GM19452 (cell line): ENCODE measurements at regions not wholly inside any gene's neighbourhood (a gene's known extent, or its start where the extent isn't known, plus 50 kb on each side); places are given as distances from the start of the nearest gene placed in this dataset.

ENCODE experiments used
- ATAC-seq: cut with Tn5 transposase; IDR thresholded peaks from one replicate; pipeline ENCODE4 v1.9.1; 2021; ENCODE audit not compliant: unreplicated experiment

DNA sequence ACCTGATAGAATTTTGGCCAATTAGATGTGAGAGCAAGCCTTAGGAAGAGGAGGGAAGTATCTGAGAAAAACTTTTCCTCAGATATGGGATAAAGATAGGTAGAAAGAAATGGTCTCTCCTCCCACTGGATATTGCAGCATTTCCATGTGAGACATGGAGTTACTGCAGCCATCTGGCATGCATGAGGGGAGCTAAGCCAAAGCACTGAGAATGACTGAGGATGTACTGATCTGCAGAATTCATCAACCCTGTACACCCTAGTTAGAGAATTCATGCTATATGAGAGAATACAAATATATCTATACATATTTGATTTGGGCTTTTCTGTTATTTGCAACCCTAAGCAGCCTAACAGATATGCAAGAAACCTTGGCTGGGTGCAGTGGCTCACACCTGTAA lies 52.5 kb upstream of the RPL34 start:
- ATAC-seq, result no peak

DNA sequence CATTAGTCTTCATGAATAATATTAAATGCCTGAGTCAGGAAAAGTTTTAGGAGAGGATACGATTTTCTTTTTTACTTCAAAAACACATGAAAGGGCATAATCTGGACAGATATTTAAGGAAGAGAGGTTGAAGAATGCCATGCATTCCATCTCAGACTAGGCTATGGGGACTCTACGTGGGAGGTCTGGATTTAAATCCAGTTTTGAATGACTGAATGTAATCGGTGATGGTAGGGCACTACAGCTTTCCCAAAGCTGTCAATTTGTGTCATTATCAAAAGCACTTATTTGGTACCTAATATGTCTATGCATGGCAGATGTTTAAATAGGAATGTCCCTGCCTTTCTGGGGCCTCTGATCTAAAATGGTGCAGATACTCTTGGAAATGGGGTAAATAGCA lies 59.3 kb upstream of the RPL34 start:
- no peak for ATAC-seq

DNA sequence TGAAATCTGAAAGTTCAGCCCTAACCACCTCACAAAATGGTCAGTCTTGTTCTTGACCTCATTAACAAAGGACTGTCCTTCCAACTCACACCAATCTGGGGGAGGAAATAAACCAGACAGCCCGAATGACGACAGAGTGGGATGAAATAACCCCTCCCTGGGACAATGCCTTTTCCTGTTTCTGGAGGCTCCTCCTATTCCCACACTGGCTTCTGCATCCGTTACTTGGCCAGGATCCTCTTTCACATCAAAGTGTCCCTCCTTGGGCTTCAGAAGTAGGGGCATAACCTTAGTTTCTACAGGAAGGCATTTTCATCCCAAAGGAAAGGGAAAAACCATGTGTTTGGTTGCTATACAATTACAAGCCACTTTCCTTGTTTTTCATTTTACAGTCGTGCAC lies 59.8 kb upstream of the RPL34 start:
- no peak for ATAC-seq

DNA sequence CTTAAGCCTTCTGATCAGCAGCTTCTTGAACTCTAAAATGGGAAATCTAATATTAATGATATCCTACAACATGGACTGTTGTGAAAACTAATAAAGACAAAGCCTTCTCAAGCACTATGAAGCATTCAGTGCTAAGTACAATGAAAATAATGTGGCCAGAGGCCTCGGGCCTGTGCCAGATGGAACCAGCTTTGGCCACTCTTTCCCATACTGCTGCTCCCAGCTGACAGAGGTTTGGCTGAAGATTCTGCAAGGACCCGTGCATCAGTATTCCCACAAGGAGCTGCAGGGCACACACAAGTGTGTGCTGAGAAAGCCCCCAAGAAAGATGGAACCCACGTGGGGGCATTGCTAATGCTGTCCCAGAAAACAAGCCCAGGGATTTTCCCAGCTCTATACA lies 60.5 kb upstream of the RPL34 start:
- no peak for ATAC-seq

DNA sequence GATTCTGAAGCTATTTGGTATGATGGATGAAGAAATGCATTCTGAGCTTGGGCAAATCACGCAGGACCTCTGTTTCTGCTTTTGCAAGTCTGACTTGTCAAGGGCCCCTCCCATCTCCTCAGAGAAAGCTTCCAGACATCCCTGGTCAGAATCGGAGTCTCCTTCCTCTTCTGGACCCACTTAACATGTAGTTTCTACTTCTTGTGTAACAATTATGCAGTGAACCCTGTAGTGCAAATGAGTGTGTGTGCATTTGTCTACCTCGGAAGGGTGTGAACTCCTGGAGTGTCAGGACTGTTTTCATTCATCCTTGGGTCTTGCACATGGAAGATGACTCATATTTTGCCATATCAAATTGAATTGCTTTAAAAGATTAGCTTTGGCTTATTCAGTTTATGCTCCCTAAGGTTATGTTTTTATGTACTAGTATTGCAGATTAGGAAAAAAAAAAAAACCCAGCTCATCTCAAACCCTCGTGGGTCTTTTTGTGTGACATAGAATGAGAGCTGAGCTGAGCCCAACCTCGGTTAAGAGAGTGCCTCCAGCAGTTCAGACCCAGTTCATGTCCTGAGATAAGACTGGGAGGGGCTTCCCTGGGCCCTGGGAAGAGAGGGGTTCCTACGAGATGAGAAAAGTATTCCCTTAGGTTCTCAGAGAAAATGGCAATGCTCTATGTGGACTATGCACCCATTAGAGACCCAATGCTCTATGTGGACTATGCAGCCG lies 61.1 kb upstream of the RPL34 start:
- no peak for ATAC-seq

DNA sequence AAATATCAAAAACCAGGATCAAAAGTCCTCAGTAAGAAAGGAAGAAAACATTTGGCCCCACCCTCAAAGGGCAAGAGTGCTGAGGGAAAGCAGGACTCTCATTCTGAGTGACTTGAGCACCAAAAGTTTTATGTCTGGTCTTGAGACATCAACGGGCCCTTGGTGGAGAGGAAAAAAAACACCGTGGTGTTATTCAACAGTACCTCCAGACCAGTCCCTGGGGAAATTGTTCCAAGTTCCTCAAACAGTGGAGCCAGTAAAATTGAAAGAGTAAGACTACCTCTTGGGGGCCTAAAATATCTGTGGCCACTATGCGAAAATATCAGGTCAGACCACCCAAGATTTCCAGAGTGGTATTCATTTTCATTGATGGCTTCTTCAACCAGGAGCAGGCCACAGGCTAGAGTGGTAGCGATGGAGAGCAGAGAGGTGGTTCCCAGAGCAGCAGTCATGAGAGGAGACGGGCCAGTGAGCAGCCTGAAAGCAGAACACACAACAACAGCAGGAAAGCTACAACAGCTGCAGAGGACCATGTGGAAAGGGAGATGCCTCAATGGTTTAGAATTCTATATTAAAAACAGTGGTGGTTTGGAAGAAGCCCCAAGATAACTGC lies 63.7 kb upstream of the RPL34 start:
- no peak for ATAC-seq

DNA sequence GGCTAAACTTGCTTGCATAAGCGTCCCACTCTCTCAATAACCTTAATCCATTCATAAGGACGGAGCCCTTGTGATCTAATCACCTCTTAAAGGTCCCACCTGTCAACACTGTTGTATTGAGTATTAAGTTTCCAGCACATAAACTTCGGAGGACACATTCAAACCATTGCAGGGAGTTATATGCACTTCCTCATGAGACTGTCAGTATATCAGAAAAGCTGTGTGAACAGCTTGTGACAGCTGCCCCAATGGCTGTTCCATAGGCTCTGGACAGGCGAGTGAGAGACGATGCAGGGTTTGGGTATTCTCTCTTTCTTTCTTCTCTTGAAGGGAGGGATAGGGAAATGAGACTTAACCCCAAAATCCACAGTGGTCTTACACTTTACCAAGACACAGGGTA lies 64.2 kb upstream of the RPL34 start:
- ATAC-seq, result no peak

DNA sequence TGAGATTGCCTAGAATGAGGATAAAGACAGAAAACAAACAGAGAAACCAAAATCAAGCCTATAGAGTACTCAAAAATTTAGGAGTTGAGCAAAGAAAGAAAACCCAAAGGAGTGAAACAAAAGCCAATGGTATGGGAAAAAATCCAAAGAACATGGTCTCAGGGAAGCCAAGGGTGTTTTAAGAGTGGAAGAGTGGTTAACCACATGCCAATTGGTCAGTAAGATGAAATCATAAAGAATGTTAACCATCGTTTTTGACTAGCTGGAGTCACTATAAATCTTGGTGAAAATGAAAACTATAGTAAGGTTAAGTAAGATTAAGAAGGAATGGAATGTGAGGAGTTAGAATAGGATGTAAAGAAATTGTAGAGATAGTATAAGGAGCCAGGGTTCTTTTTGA lies 64.7 kb upstream of the RPL34 start:
- ATAC-seq, result no peak

DNA sequence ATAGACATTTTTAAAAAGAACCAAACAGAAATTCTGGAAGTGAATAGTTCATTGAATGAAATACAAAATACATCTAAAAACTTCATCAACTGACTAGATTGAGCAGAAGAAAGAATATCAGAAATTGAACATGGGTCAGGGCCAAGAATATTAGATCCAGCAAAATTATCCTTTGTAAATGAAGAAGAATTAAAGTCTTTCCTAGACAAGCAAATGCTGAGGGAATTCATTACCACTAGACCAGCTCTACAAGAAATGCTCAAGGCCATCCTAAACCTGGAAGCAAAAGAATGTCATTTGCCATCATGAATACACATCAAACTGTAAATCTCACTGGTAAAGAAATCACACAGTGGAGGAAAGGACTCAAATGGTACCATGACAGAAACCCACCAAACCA lies 72.7 kb upstream of the RPL34 start:
- no peak for ATAC-seq

DNA sequence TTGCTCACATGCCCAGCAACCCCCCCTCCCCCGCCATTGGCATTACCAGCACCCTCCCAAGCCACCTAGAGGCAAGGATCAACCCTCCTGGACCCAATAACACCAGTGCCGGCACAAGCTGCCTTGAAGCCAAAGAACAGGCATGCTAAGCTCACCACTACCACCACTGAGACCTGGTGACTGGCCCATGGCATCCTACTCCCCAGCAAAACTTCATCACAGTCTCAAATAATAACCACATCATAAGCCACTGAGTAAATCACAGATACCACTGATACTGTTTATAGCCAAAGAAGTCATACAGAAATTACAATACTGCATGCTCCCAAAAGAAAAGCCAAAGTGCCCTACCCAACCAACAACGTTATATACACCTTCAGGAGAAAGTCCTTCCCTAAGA lies 73.6 kb upstream of the RPL34 start:
- no peak for ATAC-seq

DNA sequence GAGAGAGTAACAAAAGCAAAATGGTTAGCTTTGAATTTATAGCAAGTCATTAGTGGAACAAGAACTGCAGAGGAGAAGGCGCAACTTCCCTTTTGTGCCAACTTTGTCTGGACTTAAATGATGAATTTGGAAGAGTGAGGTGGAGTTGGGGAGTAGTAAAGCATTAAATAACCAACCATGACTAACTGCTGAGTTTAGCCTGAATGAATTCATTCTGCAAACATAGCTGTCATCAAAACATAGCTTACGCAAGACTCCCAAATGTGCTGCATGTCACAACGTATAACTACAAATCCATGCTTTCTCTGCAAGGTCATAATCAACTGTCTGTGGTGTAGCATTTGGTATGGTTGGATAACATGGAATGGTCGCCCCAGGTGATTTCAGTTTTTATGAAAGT lies 75.9 kb upstream of the RPL34 start:
- no peak for ATAC-seq

DNA sequence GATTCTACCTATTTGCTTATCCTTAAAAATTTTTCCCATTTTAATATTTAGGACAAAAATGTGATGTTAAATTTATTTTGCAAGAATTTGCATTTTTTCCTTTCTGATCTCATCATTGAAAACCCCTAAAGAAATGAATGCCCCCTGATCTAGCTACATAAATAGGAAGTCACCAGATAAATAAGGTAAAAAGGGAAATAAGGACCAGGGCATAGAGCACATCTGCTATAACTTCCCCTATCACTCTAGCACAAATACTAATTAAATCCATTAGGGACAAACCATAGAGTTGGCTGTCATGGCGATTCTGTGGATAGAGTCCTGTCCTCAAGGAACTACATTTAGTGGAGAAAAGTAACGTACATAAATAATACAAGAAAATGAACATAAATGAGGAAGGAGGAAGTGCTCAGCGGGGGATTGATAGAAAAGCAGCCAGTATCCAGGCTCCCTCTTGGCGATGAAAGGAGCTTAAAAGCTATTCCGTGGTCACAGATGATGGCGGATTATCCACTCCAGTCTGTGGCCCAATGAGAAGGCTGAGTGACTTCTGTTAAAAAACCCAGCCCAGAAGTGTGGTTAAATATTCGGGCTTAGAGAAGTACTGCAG lies 76.9 kb upstream of the RPL34 start:
- ATAC-seq, result no peak

DNA sequence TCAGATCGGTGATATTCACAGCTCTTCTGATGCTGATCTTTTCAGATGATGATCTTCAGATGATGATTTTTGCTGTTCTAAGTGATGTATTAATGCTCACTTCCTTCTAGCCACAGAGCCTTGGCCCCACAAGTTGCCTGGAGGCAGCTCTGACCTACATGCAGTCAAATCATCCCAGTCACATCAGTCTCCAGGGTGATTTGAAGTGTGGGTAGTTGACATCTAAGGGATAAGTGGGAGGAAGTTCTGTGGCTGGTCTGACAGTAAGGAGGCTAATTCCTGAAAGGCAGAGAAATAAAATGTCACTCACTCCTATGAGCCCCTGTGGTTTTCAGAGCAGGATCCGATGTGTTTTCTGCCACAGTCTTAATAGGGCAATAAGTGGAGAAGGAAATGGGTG lies 79.8 kb upstream of the RPL34 start:
- peak; percentile 82 for ATAC-seq

DNA sequence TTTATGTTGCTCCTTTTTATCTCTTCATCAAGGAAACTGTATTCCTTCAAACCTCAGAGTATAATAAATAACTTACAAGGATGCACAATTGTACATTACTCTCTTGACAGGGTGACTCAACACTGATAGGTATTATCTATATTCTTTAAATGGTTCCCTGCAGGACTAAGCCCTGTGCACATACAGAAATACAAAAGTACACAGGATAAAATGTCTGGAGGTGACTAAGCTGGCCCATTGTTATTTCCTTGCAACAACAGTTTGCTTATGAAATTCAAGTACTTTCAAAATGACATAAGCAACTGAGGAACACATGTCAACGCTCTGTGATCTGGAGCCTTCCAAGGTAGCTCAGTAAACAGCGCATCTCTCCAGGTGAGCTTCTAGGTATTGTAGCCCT lies 83.8 kb upstream of the RPL34 start:
- no peak for ATAC-seq

DNA sequence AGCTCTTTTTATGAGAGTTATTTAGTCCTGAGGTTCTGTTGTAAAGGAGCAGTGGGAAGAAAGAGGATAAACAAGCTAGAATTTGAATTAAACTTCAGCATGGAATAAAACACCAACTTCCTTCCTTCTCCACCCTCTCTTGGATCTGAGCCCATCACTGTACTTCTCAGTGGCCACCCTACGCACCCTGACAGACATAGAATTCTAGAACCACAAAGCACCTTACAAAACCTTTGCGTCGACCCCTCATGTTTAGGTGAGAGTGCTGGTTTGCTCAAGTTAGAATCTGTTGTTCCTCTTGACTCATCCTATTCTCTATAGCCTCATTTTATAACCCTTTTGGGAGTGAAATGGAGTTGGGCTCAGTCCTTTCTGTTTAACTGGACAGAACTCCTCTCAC lies 84.6 kb upstream of the RPL34 start:
- ATAC-seq, result no peak

DNA sequence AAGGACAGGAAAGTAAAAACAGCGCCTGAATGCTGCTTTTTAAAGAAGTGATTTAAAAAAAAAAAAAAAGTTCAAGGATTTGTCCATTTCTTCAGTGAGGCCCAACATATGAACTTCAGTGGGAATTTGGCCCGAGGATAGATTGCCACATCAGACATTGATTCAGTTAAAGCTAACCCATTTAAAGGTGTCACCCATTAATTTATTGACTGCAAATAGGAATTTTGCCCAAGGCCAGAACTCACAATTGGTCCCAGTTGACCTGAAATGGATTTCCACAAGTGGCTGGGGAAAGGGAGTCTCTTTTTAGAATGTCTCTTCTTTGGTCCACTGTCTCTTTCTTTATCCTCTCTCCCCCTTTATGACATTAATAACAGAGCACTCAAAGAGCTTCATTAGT lies 86.5 kb upstream of the RPL34 start:
- ATAC-seq, result no peak

DNA sequence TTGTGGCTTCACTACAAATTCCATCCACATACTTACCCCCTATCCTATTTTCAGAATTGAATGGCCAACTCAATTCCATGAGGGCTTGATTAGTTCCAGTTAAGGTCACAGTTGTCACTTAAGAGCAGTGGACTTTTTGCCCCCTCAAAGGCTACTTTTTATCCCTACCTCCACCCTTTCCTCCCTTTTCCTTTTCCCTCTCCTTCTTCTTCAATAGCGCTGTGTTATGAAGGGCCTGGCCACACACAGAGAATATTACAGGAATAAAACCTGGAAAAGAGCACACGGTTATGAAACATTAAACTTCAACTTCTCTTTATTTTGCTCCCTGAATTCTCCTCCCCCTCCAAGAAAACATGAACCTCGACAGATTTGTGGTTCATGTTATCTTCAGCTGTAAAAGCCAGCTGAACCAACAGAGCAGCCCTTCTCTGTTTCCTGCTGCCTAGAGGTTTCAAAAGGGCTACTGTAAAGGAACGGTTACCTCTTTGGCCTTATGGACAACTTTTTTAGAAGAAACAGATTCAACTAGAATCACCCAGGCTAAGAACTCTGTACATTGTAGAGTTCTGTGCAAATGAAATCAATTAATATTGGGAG lies 87.0 kb upstream of the RPL34 start:
- no peak for ATAC-seq

DNA sequence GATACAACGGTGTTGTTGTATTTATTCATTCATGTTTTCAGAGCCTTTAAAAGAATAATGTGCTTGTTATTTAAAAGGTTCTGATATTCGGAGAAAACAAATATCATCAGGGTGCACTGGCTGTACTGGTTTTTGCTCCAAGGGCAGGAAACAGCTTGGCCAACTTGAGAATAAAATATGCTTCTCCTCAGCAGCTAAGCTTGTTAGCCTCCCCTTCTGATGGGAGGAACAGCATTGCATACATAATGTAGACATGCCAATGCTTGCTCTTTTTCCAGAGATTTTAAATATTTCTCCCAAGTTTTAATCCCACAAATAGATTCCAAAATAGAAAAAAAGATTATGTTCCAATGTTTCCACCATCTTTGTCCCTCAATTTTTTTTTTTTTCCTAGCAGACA lies 87.6 kb upstream of the RPL34 start:
- no peak for ATAC-seq

DNA sequence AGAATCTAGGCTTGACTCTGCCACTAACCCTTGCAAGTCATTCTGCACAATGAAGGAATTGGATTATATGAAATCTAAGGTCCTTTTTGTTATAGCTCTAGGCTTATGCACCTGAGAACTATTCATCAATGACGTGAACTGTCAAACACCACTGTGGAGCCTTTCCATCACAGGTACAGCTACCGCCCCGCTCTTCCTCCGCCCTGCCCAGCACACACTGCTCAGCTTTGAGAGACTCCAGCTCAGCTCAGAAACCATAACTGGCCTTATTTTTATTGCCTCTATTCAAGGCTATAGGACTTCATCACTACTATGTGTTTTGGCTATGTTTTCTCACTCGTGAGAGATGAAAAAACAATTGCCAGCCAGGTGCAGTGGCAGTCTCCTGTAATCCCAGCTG lies 88.2 kb upstream of the RPL34 start:
- ATAC-seq, result no peak

DNA sequence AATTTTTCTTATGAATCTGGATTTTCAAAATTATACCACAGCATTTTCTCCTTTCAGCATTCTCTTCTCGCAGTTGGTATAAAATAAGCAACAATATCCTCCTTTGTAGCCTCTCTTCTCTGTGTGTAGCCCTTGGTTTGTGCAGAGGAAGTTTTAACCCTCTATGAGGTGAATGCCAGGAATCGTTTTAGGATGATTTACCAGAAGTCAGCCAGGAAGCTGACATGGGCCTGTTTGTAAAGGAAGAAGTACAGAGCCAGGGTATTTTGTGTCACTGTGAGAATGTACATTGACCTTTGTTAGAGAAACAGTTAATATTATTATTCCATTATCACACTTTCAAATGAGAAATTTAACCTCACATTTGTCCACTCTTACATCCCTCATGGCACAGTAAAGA lies 88.9 kb upstream of the RPL34 start:
- ATAC-seq, result no peak

DNA sequence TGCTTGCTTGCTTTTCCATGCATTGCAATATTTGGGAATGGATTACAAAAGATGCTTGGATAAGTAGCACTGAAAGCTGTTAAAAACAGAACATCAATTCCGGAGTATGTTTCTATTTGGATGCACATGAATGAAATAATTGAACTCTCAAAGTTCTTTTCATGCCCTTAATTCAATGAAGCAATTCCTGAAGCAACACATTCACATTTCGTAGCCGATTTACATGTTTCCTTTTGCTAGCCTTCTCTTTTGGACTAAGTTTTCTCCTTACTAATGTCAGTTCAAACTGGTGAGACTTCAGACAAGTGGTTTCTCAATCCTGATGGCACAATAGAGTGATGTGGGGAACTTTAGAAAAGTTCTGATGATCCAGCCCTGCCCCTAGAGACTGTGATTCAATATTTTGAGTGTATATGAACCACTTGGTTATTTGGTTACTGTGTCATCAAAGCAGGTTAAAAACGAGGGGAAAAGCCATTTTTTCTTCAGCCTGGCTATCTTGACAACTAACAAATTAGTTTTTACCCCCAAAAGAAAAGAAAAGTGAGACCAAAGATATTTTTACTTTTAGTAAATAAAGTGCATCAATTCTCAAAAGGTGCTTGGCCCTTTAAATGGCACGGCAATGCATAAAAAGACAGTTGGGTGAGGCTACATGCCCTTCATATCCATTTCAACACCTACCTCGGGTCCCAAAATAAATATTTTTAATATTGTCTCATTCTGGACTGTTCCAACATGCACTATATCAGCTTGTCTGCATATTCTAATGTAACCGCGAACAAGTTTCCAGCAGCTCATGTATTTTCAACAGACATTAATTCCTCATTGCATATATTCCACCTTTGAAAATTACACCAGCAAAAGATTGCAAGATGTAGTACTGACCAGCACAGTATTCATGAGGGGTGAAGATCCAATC lies 90.1 kb upstream of the RPL34 start:
- no peak for ATAC-seq
